ENCODE measurements at regions not wholly inside any gene's neighbourhood (a gene's known extent, or its start where the extent isn't known, plus 50 kb on each side); places are given as distances from the start of the nearest gene placed in this dataset.
"Not testable (repeated sequence)": the region's sequence is repeated elsewhere in the genome, so short reads cannot be mapped to it uniquely, and the experiment has no call there.

GRCh38 chr12:88753066-88753465 lies 172.8 kb upstream of the KITLG start:
- DNase-seq (ENCODE audit: low read depth): no peak

DNA sequence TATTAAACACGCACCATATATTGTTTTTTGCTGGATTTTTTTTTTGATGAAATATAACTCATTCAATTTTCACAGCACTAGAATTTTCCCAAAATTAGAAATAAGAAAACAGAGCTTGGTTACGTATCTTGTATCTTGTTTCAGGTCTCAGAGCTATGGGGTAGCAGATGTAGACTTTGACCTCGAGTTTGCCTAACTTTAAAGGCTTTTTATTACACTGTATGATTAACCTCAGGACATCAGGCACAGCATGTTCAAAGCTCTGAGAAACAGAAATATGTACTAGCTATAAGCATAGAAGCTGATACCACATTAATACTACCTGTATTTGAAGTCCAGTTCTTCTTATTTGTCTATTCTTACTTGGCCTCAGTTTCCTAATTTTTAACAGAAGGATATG lies 171.9 kb upstream of the KITLG start:
- no peak for DNase-seq (ENCODE audit: low read depth)

DNA sequence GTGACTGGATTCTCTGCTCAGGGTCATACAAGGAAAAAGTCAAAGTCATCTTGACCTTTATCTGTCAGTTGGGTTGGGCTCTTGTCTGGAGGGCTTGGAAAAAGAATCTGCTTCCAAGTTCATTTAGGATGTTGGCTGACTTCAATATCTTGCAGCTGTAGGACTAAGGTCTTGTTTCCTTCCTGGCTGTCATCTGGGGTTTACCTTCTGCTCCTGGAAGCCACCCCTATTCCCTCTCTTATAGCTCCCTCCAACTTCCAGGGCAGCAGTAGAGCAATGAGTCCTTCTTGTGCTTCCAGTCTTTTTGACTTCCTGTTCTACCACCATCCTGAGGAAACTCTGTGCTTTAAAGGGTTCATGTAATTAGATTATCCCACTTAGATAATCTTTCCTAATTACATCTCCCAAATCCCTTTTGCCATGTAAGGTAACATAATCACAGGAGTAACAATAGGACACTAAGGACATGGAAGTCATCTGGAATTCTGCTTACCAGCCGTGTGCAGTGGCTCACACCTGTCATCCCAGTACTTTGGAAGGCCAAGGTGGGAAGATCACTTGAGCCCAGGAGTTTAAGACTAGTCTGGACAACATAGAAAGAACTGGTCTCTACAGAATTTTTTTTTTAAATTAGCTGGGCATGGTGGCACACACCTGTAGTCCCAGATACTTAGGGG lies 170.7 kb upstream of the KITLG start:
- DNase-seq (ENCODE audit: low read depth): no peak

DNA sequence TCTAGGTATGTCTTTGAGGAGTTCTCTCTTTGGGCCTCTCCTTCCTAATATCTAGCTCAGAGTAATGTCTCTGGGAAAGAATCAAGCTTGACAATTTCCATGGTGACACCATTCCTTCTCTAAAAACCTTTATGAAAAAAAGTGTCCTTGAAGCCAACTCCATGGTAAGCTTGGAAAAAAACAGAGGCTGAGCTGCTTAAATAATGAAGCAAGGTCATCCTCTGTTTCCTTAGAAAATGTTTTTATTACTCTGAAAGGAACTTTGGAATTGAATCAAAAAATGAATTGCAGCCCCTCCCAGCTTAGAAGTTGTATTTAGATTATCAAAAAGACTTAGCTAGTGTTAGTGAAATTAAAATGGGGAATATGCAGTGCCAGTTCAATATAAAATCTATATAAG lies 166.1 kb upstream of the KITLG start:
- DNase-seq (ENCODE audit: low read depth): no peak

GRCh38 chr12:88743946-88744685 lies 163.8 kb upstream of the KITLG start:
- DNase-seq (ENCODE audit: low read depth): no peak

- no peak for DNase-seq (ENCODE audit: low read depth)
Measured at GRCh38 chr12:88737838-88738472, 157.7 kb upstream of the KITLG start.

DNA sequence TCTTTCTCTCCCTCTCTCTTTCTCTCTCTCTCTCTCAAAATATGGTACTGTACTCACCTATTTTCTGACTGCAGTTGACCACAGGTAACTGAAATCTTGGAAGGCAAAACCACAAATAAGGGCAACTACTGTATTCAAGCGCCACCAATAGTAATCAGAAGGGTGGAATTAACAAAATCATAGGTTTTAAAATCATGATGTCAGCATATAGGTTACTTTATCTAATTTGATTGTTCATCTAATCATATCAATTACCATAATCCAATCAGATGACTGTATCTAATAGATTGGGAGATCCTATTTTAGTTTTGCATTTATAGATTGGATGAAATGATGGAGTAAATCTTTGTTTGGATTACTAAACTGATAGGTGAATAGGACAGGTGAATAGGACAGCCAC lies 155.8 kb upstream of the KITLG start:
- DNase-seq (ENCODE audit: low read depth): no peak

- DNase-seq (ENCODE audit: low read depth): peak; percentile 14
Measured at GRCh38 chr12:88733008-88733407, 152.7 kb upstream of the KITLG start.

DNA sequence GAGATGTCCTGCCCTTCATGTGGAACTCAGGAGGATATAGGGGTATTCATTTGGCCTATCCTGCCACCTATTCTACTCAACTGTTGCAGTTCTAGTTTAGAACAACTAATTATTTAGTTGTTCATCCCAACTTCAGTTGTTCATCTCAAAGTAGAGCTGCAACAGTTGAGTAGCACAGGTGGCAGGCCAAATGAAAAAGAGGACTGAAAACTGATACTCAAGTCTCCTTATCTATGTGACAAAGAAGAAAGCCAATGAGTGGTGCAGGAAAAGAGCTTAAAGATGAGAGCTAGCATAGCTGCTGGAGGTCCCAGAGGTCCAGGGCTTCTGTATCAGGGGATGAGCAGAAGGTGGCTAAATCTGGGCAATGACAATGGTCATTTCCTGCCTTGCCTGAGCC lies 148.9 kb upstream of the KITLG start:
- no peak for DNase-seq (ENCODE audit: low read depth)

- no peak for DNase-seq (ENCODE audit: low read depth)
Measured at GRCh38 chr12:88726806-88727720, 146.8 kb upstream of the KITLG start.

DNA sequence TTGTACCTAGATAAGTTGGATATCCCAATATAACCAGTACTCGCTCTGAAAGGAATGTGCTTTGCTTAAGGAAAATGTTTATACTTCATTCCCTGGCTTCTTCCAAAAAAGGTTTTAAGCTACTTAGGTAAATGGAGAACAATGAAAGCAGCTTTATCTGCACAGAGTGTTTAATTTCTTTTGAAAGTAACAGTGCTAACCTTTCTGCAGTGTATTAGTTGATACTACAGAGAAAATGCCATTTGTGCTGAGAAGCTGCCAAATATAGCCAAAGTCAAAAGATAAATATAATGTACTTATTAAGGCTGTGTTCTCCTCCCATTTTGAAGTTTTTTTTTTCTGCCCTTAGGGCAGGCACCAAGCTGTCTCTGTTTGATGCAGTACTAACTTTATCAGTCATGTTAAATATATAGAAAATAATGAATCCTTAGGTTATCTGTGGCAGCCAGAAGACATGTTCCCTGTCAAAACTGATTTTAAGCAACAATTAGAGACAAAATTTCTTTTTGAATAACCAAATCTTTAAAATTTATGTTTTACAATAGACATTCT lies 145.4 kb upstream of the KITLG start:
- no peak for DNase-seq (ENCODE audit: low read depth)

DNA sequence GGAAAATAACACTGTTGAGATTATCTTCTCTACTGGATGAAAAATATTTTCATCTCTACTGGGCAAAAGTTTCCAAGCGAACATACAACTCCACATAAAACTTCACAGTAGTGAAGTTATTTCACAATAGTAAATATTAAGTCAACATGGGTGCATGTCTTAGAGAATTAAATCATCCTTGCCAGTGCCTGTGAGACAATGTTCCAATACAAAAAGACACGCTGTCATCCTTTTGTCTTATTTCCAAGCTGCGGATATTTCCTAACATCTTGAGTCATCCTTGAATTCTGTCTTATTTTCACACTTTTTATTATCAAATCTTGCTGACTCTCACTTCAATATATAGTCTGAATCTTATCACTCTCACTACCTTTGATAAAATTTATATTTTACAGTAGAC lies 142.9 kb upstream of the KITLG start:
- DNase-seq (ENCODE audit: low read depth): peak; percentile 61

DNA sequence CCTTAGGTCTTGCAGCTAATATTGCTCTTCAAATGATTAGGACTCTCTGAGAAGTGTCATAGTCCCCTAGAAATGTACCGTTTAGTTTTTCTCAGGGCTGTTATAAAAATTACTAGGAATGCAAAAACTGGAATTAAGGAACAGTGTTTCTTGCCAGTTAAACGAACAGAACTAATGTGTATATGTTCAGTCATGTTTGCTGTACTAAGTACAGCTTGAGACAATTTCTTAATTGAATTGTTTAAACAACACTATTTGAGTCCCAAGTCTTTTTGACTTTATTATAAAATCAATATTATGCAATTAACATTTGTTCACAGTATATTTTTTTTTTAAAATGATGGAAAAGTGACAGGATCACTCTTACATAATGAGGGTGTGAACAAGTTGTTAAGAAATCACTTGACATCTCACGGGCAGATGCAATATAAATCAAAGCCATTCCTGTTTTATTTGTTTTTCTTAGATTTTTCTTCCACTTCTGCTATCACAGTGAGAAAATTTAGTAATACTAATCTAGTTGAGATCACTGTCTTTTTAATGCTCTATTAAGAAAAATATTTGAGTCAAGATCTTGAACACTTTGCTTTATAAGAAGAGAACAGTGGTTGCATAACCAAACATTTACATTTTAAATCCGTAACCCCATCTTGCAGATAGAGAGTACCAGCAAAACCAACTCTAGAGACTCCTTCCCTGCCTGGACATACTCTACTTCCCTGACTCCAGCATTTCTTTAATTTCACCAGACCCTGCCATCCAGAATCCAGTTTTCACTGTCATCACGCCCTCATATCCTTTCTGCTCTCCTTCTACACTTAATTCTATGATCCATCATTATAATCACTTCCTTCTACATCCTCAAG lies 140.7 kb upstream of the KITLG start:
- DNase-seq (ENCODE audit: low read depth): no peak

DNA sequence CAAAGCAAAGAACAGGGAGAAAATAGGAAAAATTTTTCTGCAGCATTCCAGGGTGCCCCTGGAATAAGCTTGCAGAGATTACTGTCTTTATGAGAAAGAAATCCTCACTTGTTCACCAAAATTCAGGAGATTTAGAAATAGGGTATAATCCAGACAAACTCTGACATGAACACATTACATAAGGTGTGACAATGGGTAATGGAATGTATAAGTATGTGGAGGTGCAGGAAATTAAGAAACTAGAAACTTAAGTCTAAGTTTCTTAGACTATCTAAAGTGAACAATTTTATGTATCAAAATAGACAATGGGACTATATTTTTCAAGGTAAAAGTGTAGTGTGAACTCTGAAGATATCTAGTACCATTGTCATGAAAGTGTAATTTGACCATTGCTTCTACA lies 140.0 kb upstream of the KITLG start:
- DNase-seq (ENCODE audit: low read depth): no peak

DNA sequence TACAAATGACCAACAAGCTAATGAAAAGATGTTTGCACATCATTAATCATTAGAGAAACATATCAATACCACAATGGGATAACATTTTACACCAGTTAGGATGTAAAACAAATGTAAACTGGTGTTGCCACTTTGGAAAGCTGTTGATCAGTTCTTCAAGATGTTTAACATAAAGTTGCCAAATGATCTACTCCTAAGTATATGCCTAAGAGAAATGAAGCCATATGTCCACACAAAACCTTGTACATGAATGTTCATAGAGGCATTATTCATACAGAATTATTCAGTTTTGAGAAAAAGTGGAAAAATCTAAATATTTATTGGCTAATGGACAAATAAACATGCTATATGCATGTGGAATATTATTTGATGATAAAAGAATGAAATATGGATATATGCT lies 136.9 kb upstream of the KITLG start:
- no peak for DNase-seq (ENCODE audit: low read depth)

DNA sequence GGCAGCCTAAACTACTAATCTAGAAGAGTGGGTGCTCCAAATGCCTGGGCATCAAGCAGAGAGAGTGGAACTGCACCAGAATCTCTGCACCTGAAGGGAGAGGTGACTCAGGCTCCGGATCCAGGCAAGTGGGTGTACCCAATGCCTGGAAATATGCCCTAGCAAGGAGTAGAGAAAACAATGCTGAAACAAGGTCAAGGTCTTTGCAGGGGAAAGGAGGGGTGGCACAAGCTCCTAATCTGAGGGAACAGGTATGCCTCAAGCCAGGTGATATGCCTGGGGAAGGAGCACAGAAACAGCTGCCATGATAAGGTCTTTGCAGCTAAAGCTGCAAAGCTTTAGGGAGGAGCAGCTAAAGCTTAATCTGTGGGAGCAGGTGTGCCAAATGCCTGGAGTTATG lies 136.0 kb upstream of the KITLG start:
- DNase-seq (ENCODE audit: low read depth): no peak

GRCh38 chr12:88715673-88716072 lies 135.4 kb upstream of the KITLG start:
- no peak for DNase-seq (ENCODE audit: low read depth)

DNA sequence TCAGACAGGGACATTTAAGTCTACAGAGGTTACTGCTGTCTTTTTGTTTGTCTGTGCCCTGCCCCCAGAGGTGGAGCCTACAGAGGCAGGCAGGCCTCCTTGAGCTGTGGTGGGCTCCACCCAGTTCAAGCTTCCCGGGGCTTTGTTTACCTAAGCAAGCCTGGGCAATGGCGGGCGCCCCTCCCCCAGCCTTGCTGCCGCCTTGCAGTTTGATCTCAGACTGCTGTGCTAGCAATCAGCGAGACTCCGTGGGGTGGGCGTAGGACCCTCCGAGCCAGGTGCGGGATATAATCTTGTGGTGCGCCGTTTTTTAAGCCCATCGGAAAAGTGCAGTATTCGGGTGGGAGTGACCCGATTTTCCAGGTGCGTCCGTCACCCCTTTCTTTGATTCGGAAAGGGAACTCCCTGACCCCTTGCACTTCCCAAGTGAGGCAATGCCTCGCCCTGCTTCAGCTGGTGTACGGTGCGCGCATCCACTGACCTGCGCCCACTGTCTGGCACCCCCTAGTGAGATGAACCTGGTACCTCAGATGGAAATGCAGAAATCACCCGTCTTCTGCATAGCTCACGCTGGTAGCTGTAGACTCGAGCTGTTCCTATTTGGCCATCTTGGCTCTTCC lies 134.1 kb upstream of the KITLG start:
- not testable (repeated sequence) for DNase-seq (ENCODE audit: low read depth)

GRCh38 chr12:88707800-88708199 lies 127.5 kb upstream of the KITLG start:
- DNase-seq (ENCODE audit: low read depth): no peak

DNA sequence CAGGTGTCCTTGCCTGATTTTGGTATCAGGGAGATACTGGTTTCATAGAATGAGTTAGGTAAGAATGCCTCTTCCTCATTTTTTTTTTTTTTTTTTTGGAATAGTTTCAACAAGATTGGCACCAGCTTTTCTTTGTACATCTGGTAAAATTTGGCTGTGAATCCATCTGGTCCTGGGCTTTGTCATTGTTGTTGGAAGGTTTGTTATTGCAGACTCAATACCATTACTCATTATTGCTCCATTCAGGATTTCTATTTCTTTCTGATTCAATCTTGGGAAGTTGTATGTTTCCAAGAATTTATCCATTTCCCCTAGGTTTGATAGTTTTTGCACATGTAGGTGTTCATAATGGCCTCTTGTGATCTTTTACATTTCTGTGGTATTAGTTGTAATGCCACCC lies 126.0 kb upstream of the KITLG start:
- DNase-seq (ENCODE audit: low read depth): no peak

- no peak for DNase-seq (ENCODE audit: low read depth)
Measured at GRCh38 chr12:88703790-88704189, 123.5 kb upstream of the KITLG start.
